ENCODE measurements at regions not wholly inside any gene's neighbourhood (a gene's known extent, or its start where the extent isn't known, plus 50 kb on each side); places are given as distances from the start of the nearest gene placed in this dataset.

DNA sequence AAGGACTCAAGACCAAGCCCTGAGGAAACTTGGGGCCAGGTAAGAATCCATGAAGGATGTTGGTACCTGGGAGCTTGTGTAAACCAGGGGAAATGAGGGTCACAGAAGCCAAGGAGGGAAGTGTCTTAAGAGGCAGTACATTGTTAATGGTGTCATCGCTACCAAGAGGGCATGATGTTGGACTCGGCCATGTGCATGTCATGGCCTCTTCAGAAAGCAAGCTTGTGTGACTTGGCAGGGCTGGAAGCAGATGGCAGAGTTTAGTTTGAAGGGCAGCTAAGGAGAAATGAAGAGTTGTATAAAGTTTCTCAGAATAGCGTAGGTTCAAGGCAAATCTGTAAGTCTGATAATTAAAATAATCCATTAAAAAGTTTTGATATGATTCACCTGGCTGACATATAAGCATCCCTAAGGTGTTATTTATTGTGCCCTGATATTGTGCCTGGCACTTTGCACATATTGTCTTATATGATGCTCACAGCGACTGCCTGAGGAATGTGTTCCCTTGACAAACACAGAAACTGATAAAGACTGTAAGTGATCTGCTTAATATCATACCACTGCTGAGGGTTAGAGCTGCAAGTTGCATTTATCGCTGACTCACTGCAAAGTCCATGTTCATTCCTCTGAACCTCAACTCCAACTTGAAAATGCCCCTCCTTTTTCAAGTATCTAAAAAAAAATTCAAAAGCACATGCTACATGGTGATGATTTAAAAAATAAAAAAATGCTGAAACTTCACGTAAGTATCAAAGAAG is 81.3 kb upstream of the PTPN3 start:
- TF ChIP-seq, protein P1, sequence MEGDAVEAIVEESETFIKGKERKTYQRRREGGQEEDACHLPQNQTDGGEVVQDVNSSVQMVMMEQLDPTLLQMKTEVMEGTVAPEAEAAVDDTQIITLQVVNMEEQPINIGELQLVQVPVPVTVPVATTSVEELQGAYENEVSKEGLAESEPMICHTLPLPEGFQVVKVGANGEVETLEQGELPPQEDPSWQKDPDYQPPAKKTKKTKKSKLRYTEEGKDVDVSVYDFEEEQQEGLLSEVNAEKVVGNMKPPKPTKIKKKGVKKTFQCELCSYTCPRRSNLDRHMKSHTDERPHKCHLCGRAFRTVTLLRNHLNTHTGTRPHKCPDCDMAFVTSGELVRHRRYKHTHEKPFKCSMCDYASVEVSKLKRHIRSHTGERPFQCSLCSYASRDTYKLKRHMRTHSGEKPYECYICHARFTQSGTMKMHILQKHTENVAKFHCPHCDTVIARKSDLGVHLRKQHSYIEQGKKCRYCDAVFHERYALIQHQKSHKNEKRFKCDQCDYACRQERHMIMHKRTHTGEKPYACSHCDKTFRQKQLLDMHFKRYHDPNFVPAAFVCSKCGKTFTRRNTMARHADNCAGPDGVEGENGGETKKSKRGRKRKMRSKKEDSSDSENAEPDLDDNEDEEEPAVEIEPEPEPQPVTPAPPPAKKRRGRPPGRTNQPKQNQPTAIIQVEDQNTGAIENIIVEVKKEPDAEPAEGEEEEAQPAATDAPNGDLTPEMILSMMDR (optimal IDR thresholded peaks at IDR 0.05 in 1 of 3, IDR thresholded peaks at IDR 0.05 in 1 of 3, conservative IDR thresholded peaks at IDR 0.05 in 1 of 3; ENCODE audit: extremely low read depth in 1 of 3, insufficient read depth in 2 of 3, low read length in 3 of 3) = no peak
- no peak for TF ChIP-seq EZH2 (IDR thresholded peaks at IDR 0.05; ENCODE audit: low read length)
